Sigmoid colon (tissue), 4 donors: ENCODE measurements at regions not wholly inside any gene's neighbourhood (a gene's known extent, or its start where the extent isn't known, plus 50 kb on each side); places are given as distances from the start of the nearest gene placed in this dataset.

ENCODE experiments used
- CTCF ChIP-seq, 4 experiments: fragments of 450-650 bp in 3 of 4; fragments of 200-600 bp in 1 of 4; IDR thresholded peaks; one replicate each; pipeline ENCODE4 v1.5.1; 2016 to 2019; ENCODE audit warnings: antibody characterized with exemption in 4 of 4, mild to moderate bottlenecking in 3 of 4, moderate library complexity in 2 of 4
- POLR2A ChIP-seq, 2 donors: fragments of 450-650 bp; IDR thresholded peaks; one replicate each; pipeline ENCODE4 v1.6.1; 2016; ENCODE audit warnings: antibody characterized with exemption in 2 of 2, mild to moderate bottlenecking in 2 of 2, moderate library complexity in 2 of 2
- POLR2AphosphoS5 ChIP-seq, 4 donors: sonication (generic); formaldehyde crosslinking; IDR thresholded peaks; one replicate each; pipeline ENCODE4 v1.6.1; 2017; ENCODE audit warnings: antibody characterized with exemption in 4 of 4

GRCh38 chr4:164591666-164592065, 162.3 kb upstream of the SMIM31 start:
- TF ChIP-seq CTCF (IDR thresholded peaks at IDR 0.05) (no peak), POLR2AphosphoS5 (IDR thresholded peaks at IDR 0.05) (no peak), POLR2A (IDR thresholded peaks at IDR 0.05) (no peak)
